ENCODE measurements at regions not wholly inside any gene's neighbourhood (a gene's known extent, or its start where the extent isn't known, plus 50 kb on each side); places are given as distances from the start of the nearest gene placed in this dataset.

DNA sequence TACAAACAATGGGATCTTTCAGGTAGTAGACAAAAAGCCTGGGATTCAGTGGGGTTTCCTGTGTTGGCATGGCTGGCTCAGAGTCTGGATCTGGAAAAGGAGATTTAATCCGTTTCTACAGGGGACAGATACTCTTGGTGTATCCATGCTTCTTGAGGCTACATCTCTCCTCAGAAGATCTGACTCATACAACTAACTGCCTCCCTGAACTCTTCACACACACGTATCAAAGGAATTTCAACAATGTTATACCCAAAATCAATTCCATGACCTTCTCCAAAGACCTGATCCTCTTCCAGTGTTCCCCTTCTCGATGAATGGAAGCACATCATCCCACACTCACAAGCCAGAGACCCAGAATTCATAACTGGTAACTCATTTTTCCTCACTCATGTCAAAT is 435.3 kb upstream of the NBEA start:
- intact Hi-C loops (cut with DNase I, micrococcal nuclease) = no loop called here
- ATAC-seq (no peak), DNase-seq (no peak)

DNA sequence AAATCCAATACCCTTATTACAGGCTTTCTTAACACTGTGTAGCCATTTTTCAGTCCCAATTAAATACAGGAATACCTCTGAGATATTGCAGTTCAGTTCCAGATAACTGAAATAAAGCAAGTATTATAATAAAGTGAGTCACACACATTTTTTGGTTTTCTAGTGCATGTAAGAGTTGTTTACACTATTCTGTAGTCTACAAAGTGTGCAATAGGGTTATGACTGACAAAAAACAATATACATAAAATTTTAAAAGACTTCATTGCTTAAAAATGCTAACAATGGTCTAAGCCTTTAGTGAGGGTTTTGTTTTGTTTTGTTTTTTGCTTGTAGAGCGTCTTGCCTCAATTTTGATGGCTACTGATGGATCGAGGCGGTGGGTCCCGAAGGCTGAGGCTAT is 434.4 kb upstream of the NBEA start:
- ATAC-seq = no peak
- intact Hi-C loops (cut with DNase I, micrococcal nuclease) = no loop called here
- no peak for DNase-seq

DNA sequence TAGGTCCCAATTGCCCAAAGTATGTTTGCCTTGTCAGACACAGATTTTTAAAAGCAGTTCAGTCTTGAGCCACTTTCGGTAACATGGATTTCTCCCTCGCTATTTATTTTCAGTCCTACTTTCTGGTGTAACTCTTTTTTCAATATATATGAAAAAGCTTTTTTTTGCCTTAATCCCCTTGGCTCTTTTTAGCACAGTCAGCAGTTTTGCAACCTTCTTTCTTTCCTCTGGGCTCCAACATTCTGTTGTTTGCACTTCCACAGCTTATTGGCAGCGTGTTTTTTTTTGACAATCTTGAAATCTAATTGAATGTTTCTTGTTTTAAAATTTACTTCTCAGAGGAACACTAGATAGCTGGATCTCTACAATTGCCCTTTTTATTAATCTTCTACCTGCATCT is 429.3 kb upstream of the NBEA start:
- ATAC-seq (no peak), DNase-seq (no peak)
- intact Hi-C loops (cut with DNase I, micrococcal nuclease) = no loop called here

DNA sequence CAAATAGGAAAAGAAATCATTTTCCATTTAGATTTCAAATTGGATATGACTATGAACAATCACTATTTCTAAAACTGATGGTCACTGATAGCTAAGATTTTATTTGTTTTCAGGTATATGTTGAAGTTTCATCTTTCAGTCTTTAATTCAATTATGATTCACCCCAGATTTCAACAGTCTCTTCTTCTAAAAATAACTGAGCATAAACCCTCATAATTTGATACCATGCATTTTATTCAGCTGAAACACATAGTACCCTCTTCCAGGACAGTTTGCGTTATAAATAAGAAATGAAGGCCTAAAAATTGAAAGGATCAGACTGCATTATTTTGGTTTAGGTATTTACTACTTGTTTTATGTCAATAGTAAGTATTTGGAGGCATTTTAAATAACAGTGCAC is 428.5 kb upstream of the NBEA start:
- no peak for DNase-seq
- intact Hi-C loops (cut with DNase I, micrococcal nuclease) = no loop called here

DNA sequence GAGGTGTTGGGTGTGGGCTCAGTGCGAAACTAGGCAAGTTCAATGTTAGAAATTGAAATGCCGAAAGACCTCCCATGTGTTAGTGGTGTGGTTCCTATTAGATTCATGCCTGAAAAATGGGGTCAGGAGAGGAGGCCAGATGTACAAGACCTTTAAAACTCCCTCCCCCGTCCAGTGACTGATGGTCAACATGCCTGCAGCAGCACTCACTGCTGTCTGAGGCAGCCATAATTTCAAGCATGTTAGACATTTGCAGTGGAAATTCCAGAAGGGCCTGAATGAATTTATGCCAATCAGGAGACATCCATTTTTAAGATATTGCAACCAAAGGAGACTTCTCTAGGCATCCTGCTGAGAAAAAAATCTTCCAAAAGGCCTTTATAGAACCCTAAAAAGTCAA is 426.9 kb upstream of the NBEA start:
- no peak for ATAC-seq
- intact Hi-C loops (cut with DNase I, micrococcal nuclease) = no loop called here
- no peak for DNase-seq

More for the DNA sequence above, 428.5 kb upstream of the NBEA start:
- ATAC-seq = no peak

DNA sequence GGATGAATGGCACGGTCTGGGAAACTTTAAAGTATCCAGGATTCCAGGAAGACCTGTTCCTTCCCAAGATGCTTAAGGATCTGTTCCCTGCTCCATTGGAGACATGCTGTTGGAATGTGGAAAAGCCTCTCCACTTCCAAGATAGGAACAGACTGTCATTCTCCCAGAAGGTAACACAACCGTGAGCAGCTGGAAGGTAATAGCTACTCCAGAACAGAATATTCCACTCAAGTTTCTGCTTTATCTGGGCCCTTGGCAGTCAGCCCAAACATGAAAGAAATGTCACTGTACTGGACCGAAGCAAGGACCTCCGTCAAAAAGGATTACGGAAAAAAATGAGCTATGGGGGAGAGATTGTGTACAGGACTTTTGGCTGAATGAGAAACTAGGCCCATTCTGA is 420.9 kb upstream of the NBEA start:
- DNase-seq (no peak), ATAC-seq (no peak)
- intact Hi-C loops (cut with DNase I, micrococcal nuclease) = no loop called here

DNA sequence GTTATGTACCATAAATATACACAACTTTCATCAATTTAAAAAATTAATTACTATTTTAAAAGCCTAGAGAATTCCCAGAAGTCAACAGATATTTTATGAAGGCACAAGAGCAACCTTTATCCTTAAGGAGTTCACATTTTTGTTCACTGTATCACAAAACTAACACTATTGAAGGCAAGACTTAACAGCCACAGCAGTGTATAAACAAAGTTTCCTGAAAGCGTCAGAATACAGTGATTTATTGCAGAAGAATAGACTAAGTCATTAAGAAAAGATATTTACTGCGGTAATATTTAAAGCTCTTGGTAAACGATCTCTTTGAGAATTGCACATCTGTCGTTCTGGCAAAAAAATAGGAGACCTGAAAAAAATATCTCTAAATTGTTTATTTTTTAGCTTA is 419.3 kb upstream of the NBEA start:
- ATAC-seq = no peak
- intact Hi-C loops (cut with DNase I, micrococcal nuclease) = no loop called here
- no peak for DNase-seq

DNA sequence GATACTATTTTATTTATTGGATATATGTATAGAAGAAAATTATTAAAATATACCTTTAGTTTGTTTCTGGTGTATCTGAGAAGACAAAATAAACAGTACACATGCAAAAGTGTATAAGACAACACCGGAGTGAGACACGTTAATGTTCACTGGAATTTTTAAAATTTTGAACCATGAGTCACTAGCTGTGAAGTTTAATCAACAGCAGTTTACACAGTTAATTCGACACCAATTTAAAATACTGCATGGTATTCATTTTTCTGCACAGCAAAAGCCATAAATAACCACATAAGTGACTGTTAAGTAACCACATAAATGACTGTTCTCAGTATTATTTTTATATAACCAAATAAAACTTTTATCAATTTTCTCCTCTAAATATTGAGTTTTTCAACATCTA is 418.7 kb upstream of the NBEA start:
- intact Hi-C loops (cut with DNase I, micrococcal nuclease) = no loop called here
- ATAC-seq (no peak), DNase-seq (no peak)

GRCh38 chr13:34533941-34534340 is 408.1 kb upstream of the NBEA start:
- no peak for DNase-seq
- intact Hi-C loops (cut with DNase I, micrococcal nuclease) = no loop called here
- no peak for ATAC-seq

DNA sequence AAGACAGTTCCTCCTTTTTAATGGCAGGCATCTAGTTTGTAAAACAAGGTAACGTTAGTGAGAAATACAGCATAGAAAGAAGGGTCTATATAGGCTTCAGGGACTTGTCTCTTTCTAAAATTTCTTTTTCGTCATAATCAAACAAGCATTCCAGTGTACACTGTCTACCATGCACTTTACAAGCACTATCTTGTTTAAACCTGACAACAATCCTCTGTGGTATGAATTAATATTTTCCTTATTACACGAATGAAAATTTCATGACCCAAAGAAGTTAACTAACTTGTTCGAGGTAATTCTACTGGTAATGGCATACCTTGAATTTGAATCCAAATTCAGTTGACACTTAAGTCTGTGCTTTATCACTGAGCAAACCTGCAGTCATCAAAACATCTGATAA is 399.7 kb upstream of the NBEA start:
- intact Hi-C loops (cut with DNase I, micrococcal nuclease) = no loop called here
- ATAC-seq = no peak
- DNase-seq = no peak

- ATAC-seq = peak; percentile 60
- intact Hi-C loops (cut with DNase I, micrococcal nuclease) = no loop called here
- no peak for DNase-seq
Observed at GRCh38 chr13:34543836-34544235, 398.2 kb upstream of the NBEA start.

DNA sequence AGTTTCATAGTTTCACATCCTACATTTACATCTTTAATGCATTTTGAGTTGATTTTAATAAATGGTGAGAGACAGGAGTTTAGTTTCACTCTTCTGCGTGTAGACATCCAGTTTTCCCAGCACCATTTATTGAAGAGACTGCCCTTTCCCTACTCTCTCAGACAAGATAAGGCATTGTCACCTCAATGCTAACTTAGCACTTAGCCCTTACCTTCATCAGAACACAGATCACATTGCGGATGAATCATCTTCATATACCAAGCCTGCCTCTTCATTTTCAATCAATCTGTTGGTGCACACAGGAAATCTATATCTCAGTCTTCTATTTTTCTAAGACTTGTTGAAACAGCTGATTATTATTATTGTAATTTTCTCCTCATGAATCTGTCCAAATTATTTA is 396.6 kb upstream of the NBEA start:
- no peak for DNase-seq
- ATAC-seq = no peak

DNA sequence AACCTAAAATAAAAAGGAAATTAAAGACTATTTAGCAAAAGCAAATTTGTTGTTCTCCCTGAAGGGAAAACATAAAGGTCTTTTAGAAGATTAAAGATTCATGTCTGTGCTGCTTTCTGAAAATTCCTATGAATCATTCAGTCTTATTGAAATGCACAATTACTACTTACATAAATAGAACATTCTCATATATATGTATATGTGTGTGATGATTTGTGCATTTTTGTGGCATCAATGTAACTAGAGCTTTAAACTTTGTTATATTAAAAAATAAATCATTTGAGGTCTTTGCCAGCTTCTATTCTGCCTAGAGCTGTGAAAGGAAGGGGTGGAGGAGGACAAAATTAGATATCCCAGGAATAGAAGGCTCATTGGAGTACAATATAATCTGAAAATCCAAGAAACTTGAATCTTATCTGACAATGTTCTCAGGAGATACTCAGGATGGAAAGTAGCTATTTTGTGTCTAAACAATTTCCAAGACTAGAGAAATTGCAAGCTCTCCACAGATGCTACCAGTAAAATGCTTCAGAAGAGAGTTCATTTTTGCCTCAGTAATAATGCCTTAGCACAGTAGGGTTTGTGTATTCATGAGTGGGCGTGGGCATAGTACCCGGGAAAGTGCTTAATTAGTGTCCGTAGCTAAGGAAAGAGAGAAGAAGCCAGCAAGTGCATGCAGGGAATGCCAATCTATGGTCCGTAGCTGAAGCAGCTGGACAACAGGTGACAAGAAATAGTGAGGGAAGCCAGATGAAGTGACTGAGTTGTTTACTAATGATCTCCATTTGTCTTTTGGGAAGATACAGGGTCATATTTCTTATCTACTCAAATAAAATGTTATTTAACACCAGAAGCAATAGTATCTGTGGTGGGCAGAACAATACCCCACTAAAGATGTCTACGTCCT is 395.5 kb upstream of the NBEA start:
- DNase-seq = no peak
- no peak for ATAC-seq
- intact Hi-C loops (cut with DNase I, micrococcal nuclease) = no loop called here

More for the DNA sequence above, 396.6 kb upstream of the NBEA start:
- intact Hi-C loops (cut with DNase I, micrococcal nuclease) = no loop called here

DNA sequence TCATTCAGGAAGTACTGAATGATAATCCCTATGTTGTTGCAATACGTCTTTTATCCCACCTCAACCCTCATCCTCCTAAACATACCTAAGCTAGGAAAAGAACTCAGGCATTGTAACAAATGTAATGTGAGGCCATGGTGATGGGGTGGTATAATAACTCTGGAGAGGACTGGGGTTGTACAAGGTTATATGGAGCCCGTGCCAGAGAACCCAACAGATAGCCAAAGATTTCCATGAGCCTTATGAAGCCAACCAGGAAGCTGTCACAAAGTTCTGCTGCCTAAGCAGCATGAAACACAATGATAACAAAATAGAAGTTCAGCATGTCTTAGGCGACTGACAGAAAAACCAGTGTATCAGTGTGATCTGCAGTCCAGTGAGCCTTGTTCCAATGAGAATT is 394.1 kb upstream of the NBEA start:
- no peak for ATAC-seq
- DNase-seq = no peak
- intact Hi-C loops (cut with DNase I, micrococcal nuclease) = no loop called here

DNA sequence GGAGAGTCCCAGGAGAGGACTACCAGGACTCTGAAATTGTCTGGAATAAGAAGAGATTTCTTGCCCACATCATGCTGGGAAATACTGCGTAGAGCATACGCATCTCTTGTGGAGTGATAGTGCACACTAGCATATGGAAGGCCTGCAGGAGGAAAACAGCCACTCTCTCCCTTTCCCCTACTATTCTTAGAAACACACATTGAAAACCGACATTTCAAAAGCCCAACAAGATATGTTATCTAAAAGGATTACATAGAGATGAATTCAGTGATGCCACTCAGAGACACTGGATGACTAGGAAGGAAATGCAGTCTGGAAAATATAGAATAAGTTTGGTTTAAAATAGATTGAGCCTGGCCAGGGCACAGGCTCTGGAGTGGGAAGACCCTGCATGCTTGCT is 388.7 kb upstream of the NBEA start:
- no peak for ATAC-seq
- intact Hi-C loops (cut with DNase I, micrococcal nuclease) = no loop called here
- DNase-seq = no peak

GRCh38 chr13:34555988-34556387 is 386.1 kb upstream of the NBEA start:
- intact Hi-C loops (cut with DNase I, micrococcal nuclease) = no loop called here
- no peak for DNase-seq

DNA sequence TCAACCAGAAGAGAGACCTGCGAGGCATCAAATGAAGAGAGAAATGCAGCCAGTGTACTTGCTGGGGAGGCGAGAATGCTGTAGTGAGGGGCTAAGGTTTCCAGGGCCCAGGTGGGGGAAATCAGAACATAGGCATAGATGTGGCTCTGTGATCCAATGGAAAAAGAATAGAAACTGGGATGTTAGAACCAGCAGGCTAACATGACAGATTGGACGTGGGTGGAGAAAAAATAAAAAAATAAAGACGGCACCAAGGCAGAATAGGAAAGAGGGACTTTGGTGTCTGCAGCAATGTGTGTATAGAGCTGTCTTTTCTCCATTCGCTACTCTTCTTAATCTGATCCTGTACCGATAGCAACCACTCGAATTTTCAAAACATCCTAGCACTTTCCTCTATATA is 381.0 kb upstream of the NBEA start:
- ATAC-seq (no peak), DNase-seq (no peak)
- intact Hi-C loops (cut with DNase I, micrococcal nuclease) = no loop called here

More at GRCh38 chr13:34555988-34556387, 386.1 kb upstream of the NBEA start:
- no peak for ATAC-seq

- intact Hi-C loops (cut with DNase I, micrococcal nuclease) = no loop called here
- ATAC-seq (no peak), DNase-seq (no peak)
Observed at GRCh38 chr13:34567597-34567996, 374.5 kb upstream of the NBEA start.

- ATAC-seq (no peak), DNase-seq (no peak)
- intact Hi-C loops (cut with DNase I, micrococcal nuclease) = no loop called here
Observed at GRCh38 chr13:34570698-34571353, 371.2 kb upstream of the NBEA start.

- no peak for DNase-seq
- intact Hi-C loops (cut with DNase I, micrococcal nuclease) = no loop called here
- ATAC-seq = no peak
Observed at GRCh38 chr13:34571716-34572115, 370.4 kb upstream of the NBEA start.

GRCh38 chr13:34577051-34577450 is 365.0 kb upstream of the NBEA start:
- intact Hi-C loops (cut with DNase I, micrococcal nuclease) = no loop called here
- no peak for DNase-seq
- ATAC-seq = no peak

Measured in left colon (tissue), 2 donors.